IMR-90 (cell line): ENCODE measurements at regions not wholly inside any gene's neighbourhood (a gene's known extent, or its start where the extent isn't known, plus 50 kb on each side); places are given as distances from the start of the nearest gene placed in this dataset.

ENCODE experiments used
- ATAC-seq: fragments of 200-7000 bp; cut with Tn5 transposase; 2 replicates; pipeline ENCODE4 v1.9.1; 2020; ENCODE audit warnings: low read depth, mild to moderate bottlenecking, moderate library complexity
- BruUV-seq: library from RNA; stranded (reverse); fragments of 400-500 nt; replicated peaks from 2 replicates; lab custom pipeline; 2021; lab: Mats Ljungman, UMichigan
- CTCF ChIA-PET: fragments of 300-600 bp; formaldehyde crosslinking; extraction: SDS; loops from one replicate; lab custom pipeline; 2021; ENCODE audit warnings: antibody characterized with exemption; lab: Yijun Ruan, JAX
- POLR2A ChIA-PET: fragments of 300-600 bp; sonication (Branson Sonifier 250); formaldehyde crosslinking; loops from one replicate; lab custom pipeline; 2022; ENCODE audit warnings: antibody characterized with exemption; ENCODE audit not compliant: unreplicated experiment; lab: Charles Lee
- DNase-seq: peaks from one replicate; pipeline ENCODE4 v3.0.0; 2013
- H2AFZ ChIP-seq: replicated peaks from 2 replicates; pipeline ENCODE3; 2013; ENCODE audit warnings: low read length, mild to moderate bottlenecking; ENCODE audit not compliant: poor library complexity
- H2AK5ac ChIP-seq: 2 replicates; pipeline ENCODE4 v1.6.1; 2013; ENCODE audit warnings: low read depth, low read length, inconsistent platforms
- H2AK9ac ChIP-seq: replicated peaks from 2 replicates; pipeline ENCODE3; 2013; ENCODE audit warnings: mild to moderate bottlenecking, low read depth, low read length, moderate library complexity; ENCODE audit not compliant: poor library complexity
- H2BK120ac ChIP-seq: 2 replicates; pipeline ENCODE4 v1.6.1; 2013; ENCODE audit warnings: low read depth, low read length, inconsistent platforms
- H2BK15ac ChIP-seq: 3 replicates; pipeline ENCODE4 v1.6.1; 2013; ENCODE audit warnings: low read depth, low read length, inconsistent platforms
- H2BK20ac ChIP-seq: 2 replicates; pipeline ENCODE4 v1.6.1; 2013; ENCODE audit warnings: low read depth, mild to moderate bottlenecking, inconsistent platforms, low read length, moderate library complexity
- H2BK5ac ChIP-seq: 2 replicates; pipeline ENCODE4 v1.6.1; 2013; ENCODE audit warnings: mild to moderate bottlenecking, low read depth, low read length, inconsistent platforms; ENCODE audit not compliant: poor library complexity, severe bottlenecking
- H3K14ac ChIP-seq: replicated peaks from 2 replicates; pipeline ENCODE4 v1.6.1; 2013; ENCODE audit warnings: low read depth, low read length, inconsistent platforms
- H3K18ac ChIP-seq: 2 replicates; pipeline ENCODE4 v1.6.1; 2013; ENCODE audit warnings: low read depth, low read length, control low read depth
- H3K23ac ChIP-seq: 2 replicates; pipeline ENCODE4 v1.6.1; 2013; ENCODE audit warnings: low read depth, low read length, inconsistent platforms
- H3K27ac ChIP-seq: 2 replicates; pipeline ENCODE4 v1.5.1; 2013; ENCODE audit warnings: mild to moderate bottlenecking, control low read depth, low read length; ENCODE audit not compliant: insufficient read depth
- H3K27me3 ChIP-seq: 2 replicates; pipeline ENCODE4 v1.6.1; 2013; ENCODE audit warnings: low read length; ENCODE audit not compliant: control insufficient read depth, insufficient read depth
- H3K36me3 ChIP-seq: 2 replicates; pipeline ENCODE4 v1.6.1; 2013; ENCODE audit warnings: low read length, mixed read lengths; ENCODE audit not compliant: control insufficient read depth, insufficient read depth
- H3K4ac ChIP-seq: 2 replicates; pipeline ENCODE4 v1.6.1; 2013; ENCODE audit warnings: low read depth, low read length, inconsistent platforms
- H3K4me1 ChIP-seq: 2 replicates; pipeline ENCODE4 v1.6.1; 2013; ENCODE audit warnings: low read length, mixed read lengths; ENCODE audit not compliant: control insufficient read depth, insufficient read depth
- H3K4me2 ChIP-seq: 2 replicates; pipeline ENCODE4 v1.6.1; 2013; ENCODE audit warnings: low read depth, mild to moderate bottlenecking, control low read depth, low read length, moderate library complexity
- H3K4me3 ChIP-seq: 2 replicates; pipeline ENCODE4 v1.5.1; 2013; ENCODE audit warnings: low read depth, mild to moderate bottlenecking, control low read depth, low read length, moderate library complexity; ENCODE audit not compliant: insufficient read depth
- H3K56ac ChIP-seq: 2 replicates; pipeline ENCODE4 v1.6.1; 2013; ENCODE audit warnings: low read length, inconsistent platforms; ENCODE audit not compliant: insufficient read depth; ENCODE audit errors: extremely low read depth
- H3K79me1 ChIP-seq, 2 experiments: 2 replicates each; pipeline ENCODE4 v1.6.1; 2013; ENCODE audit warnings: low read length in 2 of 2, inconsistent platforms in 1 of 2, low read depth in 1 of 2
- H3K9ac ChIP-seq: 2 replicates; pipeline ENCODE4 v1.6.1; 2013; ENCODE audit warnings: low read depth, low read length, control low read depth
- H3K9me1 ChIP-seq: 2 replicates; pipeline ENCODE4 v1.6.1; 2013; ENCODE audit warnings: low read length, inconsistent platforms; ENCODE audit not compliant: insufficient read depth
- H3K9me3 ChIP-seq: 2 replicates; pipeline ENCODE4 v1.6.1; 2013; ENCODE audit warnings: low read length; ENCODE audit not compliant: control insufficient read depth, insufficient read depth
- H4K20me1 ChIP-seq: 2 replicates; pipeline ENCODE4 v1.6.1; 2013; ENCODE audit warnings: low read length, inconsistent platforms; ENCODE audit not compliant: insufficient read depth
- H4K5ac ChIP-seq: 2 replicates; pipeline ENCODE4 v1.6.1; 2013; ENCODE audit warnings: mild to moderate bottlenecking, low read depth, low read length, control low read depth
- H4K8ac ChIP-seq, 2 experiments: 2 replicates each; pipeline ENCODE4 v1.6.1; 2013; ENCODE audit warnings: low read depth in 2 of 2, low read length in 2 of 2, control low read depth in 1 of 2, inconsistent platforms in 1 of 2
- H4K91ac ChIP-seq: 2 replicates; pipeline ENCODE4 v1.6.1; 2013; ENCODE audit warnings: low read depth, low read length, inconsistent platforms; ENCODE audit not compliant: insufficient read depth
- MAFK ChIP-seq: IDR thresholded peaks from 2 replicates; pipeline ENCODE4 v1.6.1; 2012; ENCODE audit warnings: low read depth, low read length, improper control_type of control experiment
- SMC3 ChIP-seq: fragments of 150-350 bp; IDR thresholded peaks from 2 replicates; pipeline ENCODE4 v1.6.1; 2016; ENCODE audit warnings: low read depth, mild to moderate bottlenecking, antibody characterized with exemption, low read length, moderate library complexity
- WGBS, 2 experiments: methylation state at CpG; one replicate each; pipeline versions ENCODE4 v1.1.5 to v1.1.7; 2013; ENCODE audit warnings: missing lambda C conversion rate in 2 of 2; ENCODE audit not compliant: insufficient read length in 1 of 2; ENCODE audit errors: extremely low coverage in 2 of 2; 5-methylcytosine and 5-hydroxymethylcytosine counted together
- dilution Hi-C: fragments of 300-500 bp; cut with HindIII; formaldehyde crosslinking; loops from one replicate; pipeline ENCODE4 v1.14.3; 2018; ENCODE audit warnings: low sequenced_read_pairs; ENCODE audit not compliant: unreplicated experiment
- in situ Hi-C: fragments of 300-500 bp; cut with MboI; formaldehyde crosslinking; loops from 3 replicates; pipeline ENCODE4 v1.14.3; 2019; ENCODE audit warnings: low sequenced_read_pairs, inconsistent platforms, mixed read lengths
- intact Hi-C: fragments of 100-400 bp; cut with micrococcal nuclease; formaldehyde crosslinking; loops from 2 replicates; pipeline ENCODE4 v1.10.0; 2022

DNA sequence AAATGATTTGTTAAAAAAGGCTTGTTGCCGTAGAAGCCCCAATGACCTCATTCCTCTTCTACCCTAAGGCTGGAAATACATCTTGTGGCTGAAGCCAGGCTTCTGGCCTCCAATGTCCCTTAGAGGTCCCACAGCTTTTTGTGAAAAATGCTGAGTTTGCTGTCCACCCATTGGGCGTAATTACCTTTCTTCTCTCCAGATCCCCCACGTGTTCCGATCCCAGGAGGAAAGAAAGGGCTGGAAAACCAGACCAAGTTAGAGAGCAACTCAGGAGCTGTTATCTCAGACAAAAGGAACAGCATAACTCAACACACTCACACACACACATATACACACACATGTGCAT is 154.2 kb downstream of the MIAT start:
- Histone ChIP-seq H2BK20ac (no peak overlapping the region), H3K27me3 (peaks cover 4% of the 10 kb centered on the region; the same call in 1 of the 2 replicates), H3K14ac (no peak overlapping the region), H3K23ac (no peak overlapping the region), H3K9me1 (peaks cover 7% of the 10 kb centered on the region), H4K20me1 (0 out of 2 replicates have a peak, but pooled peaks cover 4% of the 10 kb centered on the region), H3K56ac (no peak overlapping the region), H3K18ac (no peak overlapping the region), H2AK9ac (no peak overlapping the region), H3K36me3 (no peaks in the 10 kb centered on the region), H2BK120ac (no peak overlapping the region), H2BK15ac (no peak overlapping the region), H3K4me1 (0 out of 2 replicates have a peak, but pooled peaks cover 4% of the 10 kb centered on the region), H2BK5ac (no peak overlapping the region), H4K5ac (no peak overlapping the region), H3K4me3 (no peak overlapping the region), H4K8ac (no peak overlapping the region), H2AFZ (no peak overlapping the region), H3K9ac (no peak overlapping the region), H3K79me1 (no peaks in the 10 kb centered on the region), H3K4me2 (no peak overlapping the region), H4K91ac (no peak overlapping the region), H2AK5ac (peak overlapping the region; percentile 17; the same call in 1 of the 2 replicates), H3K27ac (no peak overlapping the region), H3K9me3 (peaks cover 3% of the 10 kb centered on the region; the same call in 1 of the 2 replicates), H3K4ac (no peak overlapping the region)
- in situ Hi-C loops (no loop called here), dilution Hi-C loops (no loop called here), intact Hi-C loops (no loop called here)
- DNase-seq (no peak), ATAC-seq (no peak)
- ChIA-PET CTCF (interaction anchor here (1.1 kb wide), 1 partner anchor 16 kb away, joined by 3 read pairs; no protein-coding TSS in a partner anchor), POLR2A (no interaction called here)
- TF ChIP-seq MAFK (peak; percentile 31; the same call in 1 of the 2 replicates), SMC3 (no peak)
- no TSS peak for BruUV-seq
- 100% methylated on average over 2 of the region's 4 CpGs; no CpG with 5 or more reads in 1 of the 2 experiments for WGBS, 2 experiments
